ENCODE measurements at regions not wholly inside any gene's neighbourhood (a gene's known extent, or its start where the extent isn't known, plus 50 kb on each side); places are given as distances from the start of the nearest gene placed in this dataset.

DNA sequence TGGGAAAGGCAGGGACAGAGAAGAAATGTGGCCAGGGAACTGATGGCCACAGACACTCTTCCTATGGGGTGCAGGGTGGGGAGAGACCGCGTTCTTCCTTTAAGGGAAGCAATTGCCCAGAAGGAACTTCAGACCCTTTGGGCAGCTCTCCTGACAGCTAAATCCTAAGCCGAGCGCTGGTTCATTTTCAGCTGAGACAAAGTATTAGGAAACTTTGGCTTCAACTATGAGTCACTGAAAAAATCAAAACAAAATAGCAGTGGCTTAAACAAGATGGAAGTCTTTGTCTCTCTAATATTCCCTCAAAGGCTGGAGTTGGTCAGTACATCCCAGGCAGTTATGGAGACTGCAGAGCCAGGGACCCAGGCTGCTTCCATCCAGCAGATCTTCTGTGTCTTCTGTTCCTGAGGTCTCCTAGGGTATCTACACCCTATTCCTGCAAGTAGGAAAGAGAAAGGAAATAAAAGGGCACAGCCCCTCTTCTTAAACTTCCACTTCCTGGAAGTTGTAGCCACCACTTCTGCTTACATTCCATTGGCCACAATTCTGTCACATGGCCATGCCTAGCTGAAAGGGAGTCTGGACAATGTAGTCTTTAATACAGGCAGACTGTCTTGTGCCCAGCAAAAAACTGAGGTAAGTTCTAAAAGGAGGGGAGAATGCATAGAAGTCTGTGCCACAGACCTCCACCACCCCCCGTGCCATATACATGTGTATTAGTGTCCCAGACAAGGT is 163.5 kb downstream of the KATNAL1 start:
- TF ChIP-seq, protein P1, sequence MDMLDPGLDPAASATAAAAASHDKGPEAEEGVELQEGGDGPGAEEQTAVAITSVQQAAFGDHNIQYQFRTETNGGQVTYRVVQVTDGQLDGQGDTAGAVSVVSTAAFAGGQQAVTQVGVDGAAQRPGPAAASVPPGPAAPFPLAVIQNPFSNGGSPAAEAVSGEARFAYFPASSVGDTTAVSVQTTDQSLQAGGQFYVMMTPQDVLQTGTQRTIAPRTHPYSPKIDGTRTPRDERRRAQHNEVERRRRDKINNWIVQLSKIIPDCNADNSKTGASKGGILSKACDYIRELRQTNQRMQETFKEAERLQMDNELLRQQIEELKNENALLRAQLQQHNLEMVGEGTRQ (CRISPR knock-in tag; IDR thresholded peaks at IDR 0.05): peak; percentile 71
- TF ChIP-seq SOX15 (CRISPR knock-in tag; IDR thresholded peaks at IDR 0.05) (no peak), IRF2 (CRISPR knock-in tag; IDR thresholded peaks at IDR 0.05; ENCODE audit: borderline replicate concordance, low read depth) (no peak), EMX1 (CRISPR knock-in tag; IDR thresholded peaks at IDR 0.05) (no peak)
- H3K4me3 Mint-ChIP-seq: no peak overlapping the region
- H3K4me1 Mint-ChIP-seq: peaks cover 5% of the 10 kb centered on the region; the same call in 1 of the 2 replicates
- H3K27me3 Mint-ChIP-seq (ENCODE audit: low read depth): no peaks in the 10 kb centered on the region; the same call in 1 of the 2 replicates
- ATAC-seq: no peak
- H3K9me3 Mint-ChIP-seq: peaks cover 21% of the 10 kb centered on the region
- no peaks in the 10 kb centered on the region for H3K36me3 Mint-ChIP-seq
- ChIA-PET POLR2A (no interaction called here), CTCF (interaction anchor here (1.0 kb wide), 1 partner anchor 11 kb away, joined by 3 read pairs; no protein-coding TSS in a partner anchor)
- no peak overlapping the region for H3K27ac Mint-ChIP-seq
- no peak for DNase-seq (ENCODE audit: low spot score)

DNA sequence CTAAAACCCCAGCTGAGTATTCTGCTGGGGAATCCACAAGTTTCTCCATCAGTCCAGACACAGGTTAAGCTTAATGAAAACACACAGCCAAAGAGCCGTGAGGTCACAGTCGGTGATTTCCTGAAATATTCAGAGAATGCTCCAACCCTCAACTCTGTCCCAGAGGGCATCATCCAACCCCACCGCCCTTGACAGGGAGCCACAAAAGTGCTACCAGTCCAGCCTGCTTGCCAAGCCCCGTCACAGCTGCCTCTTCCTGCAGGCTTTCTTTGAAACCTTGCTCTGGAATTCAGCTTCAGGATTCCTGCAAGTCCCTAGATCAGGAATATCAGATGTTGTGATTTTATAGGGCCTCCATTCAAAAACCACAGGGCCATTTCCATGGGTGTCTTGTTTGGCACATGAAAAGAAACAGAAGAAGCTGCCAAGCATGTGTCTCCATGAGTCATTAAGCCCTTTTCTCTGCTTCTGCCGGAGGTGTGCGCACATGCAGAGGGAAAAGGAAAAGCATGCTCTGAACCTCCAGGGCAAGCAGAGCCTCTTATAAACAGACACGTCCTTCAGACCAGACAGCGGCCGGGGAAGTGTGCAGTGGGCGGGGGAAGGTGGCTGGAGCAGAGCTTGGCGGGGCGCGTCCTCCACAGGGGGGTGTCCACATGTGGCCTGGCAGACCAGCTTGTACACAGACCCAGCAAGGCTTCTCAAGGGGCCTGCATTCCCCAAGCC is 164.7 kb downstream of the KATNAL1 start:
- ATAC-seq (peak; percentile 75), DNase-seq (ENCODE audit: low spot score) (no peak)
- no peak overlapping the region for H3K4me3 Mint-ChIP-seq
- ChIA-PET CTCF (interaction anchor here (2.0 kb wide), 1 partner anchor 10 kb away, joined by 12 read pairs; no protein-coding TSS in a partner anchor), POLR2A (no interaction called here)
- TF ChIP-seq, protein P2, sequence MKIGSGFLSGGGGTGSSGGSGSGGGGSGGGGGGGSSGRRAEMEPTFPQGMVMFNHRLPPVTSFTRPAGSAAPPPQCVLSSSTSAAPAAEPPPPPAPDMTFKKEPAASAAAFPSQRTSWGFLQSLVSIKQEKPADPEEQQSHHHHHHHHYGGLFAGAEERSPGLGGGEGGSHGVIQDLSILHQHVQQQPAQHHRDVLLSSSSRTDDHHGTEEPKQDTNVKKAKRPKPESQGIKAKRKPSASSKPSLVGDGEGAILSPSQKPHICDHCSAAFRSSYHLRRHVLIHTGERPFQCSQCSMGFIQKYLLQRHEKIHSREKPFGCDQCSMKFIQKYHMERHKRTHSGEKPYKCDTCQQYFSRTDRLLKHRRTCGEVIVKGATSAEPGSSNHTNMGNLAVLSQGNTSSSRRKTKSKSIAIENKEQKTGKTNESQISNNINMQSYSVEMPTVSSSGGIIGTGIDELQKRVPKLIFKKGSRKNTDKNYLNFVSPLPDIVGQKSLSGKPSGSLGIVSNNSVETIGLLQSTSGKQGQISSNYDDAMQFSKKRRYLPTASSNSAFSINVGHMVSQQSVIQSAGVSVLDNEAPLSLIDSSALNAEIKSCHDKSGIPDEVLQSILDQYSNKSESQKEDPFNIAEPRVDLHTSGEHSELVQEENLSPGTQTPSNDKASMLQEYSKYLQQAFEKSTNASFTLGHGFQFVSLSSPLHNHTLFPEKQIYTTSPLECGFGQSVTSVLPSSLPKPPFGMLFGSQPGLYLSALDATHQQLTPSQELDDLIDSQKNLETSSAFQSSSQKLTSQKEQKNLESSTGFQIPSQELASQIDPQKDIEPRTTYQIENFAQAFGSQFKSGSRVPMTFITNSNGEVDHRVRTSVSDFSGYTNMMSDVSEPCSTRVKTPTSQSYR (CRISPR knock-in tag; IDR thresholded peaks at IDR 0.05): no peak
- TF ChIP-seq FOXK1 (CRISPR knock-in tag; IDR thresholded peaks at IDR 0.05): no peak
- TF ChIP-seq TCF7 (CRISPR knock-in tag; IDR thresholded peaks at IDR 0.05; ENCODE audit: low read depth): no peak
- no peak for TF ChIP-seq SMAD3 (CRISPR knock-in tag; IDR thresholded peaks at IDR 0.05; ENCODE audit: borderline replicate concordance)
- no peak for TF ChIP-seq RORB (CRISPR knock-in tag; IDR thresholded peaks at IDR 0.05)
- TF ChIP-seq ZNF416 (CRISPR knock-in tag; IDR thresholded peaks at IDR 0.05): no peak
- no peak for TF ChIP-seq JUN (CRISPR knock-in tag; IDR thresholded peaks at IDR 0.05)
- TF ChIP-seq ZBTB21 (CRISPR knock-in tag; IDR thresholded peaks at IDR 0.05; ENCODE audit: borderline replicate concordance): no peak
- TF ChIP-seq, protein P3, sequence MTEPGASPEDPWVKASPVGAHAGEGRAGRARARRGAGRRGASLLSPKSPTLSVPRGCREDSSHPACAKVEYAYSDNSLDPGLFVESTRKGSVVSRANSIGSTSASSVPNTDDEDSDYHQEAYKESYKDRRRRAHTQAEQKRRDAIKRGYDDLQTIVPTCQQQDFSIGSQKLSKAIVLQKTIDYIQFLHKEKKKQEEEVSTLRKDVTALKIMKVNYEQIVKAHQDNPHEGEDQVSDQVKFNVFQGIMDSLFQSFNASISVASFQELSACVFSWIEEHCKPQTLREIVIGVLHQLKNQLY (CRISPR knock-in tag; IDR thresholded peaks at IDR 0.05): no peak
- TF ChIP-seq, protein P4, sequence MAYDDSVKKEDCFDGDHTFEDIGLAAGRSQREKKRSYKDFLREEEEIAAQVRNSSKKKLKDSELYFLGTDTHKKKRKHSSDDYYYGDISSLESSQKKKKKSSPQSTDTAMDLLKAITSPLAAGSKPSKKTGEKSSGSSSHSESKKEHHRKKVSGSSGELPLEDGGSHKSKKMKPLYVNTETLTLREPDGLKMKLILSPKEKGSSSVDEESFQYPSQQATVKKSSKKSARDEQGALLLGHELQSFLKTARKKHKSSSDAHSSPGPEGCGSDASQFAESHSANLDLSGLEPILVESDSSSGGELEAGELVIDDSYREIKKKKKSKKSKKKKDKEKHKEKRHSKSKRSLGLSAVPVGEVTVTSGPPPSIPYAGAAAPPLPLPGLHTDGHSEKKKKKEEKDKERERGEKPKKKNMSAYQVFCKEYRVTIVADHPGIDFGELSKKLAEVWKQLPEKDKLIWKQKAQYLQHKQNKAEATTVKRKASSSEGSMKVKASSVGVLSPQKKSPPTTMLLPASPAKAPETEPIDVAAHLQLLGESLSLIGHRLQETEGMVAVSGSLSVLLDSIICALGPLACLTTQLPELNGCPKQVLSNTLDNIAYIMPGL (CRISPR knock-in tag; IDR thresholded peaks at IDR 0.05): no peak
- TF ChIP-seq SOX15 (CRISPR knock-in tag; IDR thresholded peaks at IDR 0.05): no peak
- TF ChIP-seq, protein P5, sequence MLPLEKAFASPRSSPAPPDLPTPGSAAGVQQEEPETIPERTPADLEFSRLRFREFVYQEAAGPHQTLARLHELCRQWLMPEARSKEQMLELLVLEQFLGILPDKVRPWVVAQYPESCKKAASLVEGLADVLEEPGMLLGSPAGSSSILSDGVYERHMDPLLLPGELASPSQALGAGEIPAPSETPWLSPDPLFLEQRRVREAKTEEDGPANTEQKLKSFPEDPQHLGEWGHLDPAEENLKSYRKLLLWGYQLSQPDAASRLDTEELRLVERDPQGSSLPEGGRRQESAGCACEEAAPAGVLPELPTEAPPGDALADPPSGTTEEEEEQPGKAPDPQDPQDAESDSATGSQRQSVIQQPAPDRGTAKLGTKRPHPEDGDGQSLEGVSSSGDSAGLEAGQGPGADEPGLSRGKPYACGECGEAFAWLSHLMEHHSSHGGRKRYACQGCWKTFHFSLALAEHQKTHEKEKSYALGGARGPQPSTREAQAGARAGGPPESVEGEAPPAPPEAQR (CRISPR knock-in tag; IDR thresholded peaks at IDR 0.05): no peak
- TF ChIP-seq NFYB (CRISPR knock-in tag; conservative IDR thresholded peaks at IDR 0.05; ENCODE audit: low read depth): no peak
- TF ChIP-seq, protein P6, sequence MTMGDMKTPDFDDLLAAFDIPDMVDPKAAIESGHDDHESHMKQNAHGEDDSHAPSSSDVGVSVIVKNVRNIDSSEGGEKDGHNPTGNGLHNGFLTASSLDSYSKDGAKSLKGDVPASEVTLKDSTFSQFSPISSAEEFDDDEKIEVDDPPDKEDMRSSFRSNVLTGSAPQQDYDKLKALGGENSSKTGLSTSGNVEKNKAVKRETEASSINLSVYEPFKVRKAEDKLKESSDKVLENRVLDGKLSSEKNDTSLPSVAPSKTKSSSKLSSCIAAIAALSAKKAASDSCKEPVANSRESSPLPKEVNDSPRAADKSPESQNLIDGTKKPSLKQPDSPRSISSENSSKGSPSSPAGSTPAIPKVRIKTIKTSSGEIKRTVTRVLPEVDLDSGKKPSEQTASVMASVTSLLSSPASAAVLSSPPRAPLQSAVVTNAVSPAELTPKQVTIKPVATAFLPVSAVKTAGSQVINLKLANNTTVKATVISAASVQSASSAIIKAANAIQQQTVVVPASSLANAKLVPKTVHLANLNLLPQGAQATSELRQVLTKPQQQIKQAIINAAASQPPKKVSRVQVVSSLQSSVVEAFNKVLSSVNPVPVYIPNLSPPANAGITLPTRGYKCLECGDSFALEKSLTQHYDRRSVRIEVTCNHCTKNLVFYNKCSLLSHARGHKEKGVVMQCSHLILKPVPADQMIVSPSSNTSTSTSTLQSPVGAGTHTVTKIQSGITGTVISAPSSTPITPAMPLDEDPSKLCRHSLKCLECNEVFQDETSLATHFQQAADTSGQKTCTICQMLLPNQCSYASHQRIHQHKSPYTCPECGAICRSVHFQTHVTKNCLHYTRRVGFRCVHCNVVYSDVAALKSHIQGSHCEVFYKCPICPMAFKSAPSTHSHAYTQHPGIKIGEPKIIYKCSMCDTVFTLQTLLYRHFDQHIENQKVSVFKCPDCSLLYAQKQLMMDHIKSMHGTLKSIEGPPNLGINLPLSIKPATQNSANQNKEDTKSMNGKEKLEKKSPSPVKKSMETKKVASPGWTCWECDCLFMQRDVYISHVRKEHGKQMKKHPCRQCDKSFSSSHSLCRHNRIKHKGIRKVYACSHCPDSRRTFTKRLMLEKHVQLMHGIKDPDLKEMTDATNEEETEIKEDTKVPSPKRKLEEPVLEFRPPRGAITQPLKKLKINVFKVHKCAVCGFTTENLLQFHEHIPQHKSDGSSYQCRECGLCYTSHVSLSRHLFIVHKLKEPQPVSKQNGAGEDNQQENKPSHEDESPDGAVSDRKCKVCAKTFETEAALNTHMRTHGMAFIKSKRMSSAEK (CRISPR knock-in tag; IDR thresholded peaks at IDR 0.05; ENCODE audit: borderline replicate concordance): no peak
- TF ChIP-seq, protein P7, sequence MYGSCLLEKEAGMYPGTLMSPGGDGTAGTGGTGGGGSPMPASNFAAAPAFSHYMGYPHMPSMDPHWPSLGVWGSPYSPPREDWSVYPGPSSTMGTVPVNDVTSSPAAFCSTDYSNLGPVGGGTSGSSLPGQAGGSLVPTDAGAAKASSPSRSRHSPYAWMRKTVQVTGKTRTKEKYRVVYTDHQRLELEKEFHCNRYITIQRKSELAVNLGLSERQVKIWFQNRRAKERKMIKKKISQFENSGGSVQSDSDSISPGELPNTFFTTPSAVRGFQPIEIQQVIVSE (CRISPR knock-in tag; IDR thresholded peaks at IDR 0.05; ENCODE audit: borderline replicate concordance): no peak
- no peak for TF ChIP-seq TP53 (CRISPR knock-in tag; IDR thresholded peaks at IDR 0.05)
- TF ChIP-seq TEAD1 (CRISPR knock-in tag; IDR thresholded peaks at IDR 0.05): no peak
- H3K9me3 Mint-ChIP-seq: peaks cover 21% of the 10 kb centered on the region
- H3K36me3 Mint-ChIP-seq: no peaks in the 10 kb centered on the region
- H3K27ac Mint-ChIP-seq: no peak overlapping the region
- peaks cover 5% of the 10 kb centered on the region; the same call in 1 of the 2 replicates for H3K4me1 Mint-ChIP-seq
- H3K27me3 Mint-ChIP-seq (ENCODE audit: low read depth): no peaks in the 10 kb centered on the region; the same call in 1 of the 2 replicates
